ENCODE measurements at regions not wholly inside any gene's neighbourhood (a gene's known extent, or its start where the extent isn't known, plus 50 kb on each side); places are given as distances from the start of the nearest gene placed in this dataset.

- TF ChIP-seq ZNF70 (CRISPR knock-in tag; IDR thresholded peaks at IDR 0.05), result no peak
- no peak for TF ChIP-seq BACH2 (CRISPR knock-in tag; IDR thresholded peaks at IDR 0.05; ENCODE audit: borderline replicate concordance)
- TF ChIP-seq, protein P1, sequence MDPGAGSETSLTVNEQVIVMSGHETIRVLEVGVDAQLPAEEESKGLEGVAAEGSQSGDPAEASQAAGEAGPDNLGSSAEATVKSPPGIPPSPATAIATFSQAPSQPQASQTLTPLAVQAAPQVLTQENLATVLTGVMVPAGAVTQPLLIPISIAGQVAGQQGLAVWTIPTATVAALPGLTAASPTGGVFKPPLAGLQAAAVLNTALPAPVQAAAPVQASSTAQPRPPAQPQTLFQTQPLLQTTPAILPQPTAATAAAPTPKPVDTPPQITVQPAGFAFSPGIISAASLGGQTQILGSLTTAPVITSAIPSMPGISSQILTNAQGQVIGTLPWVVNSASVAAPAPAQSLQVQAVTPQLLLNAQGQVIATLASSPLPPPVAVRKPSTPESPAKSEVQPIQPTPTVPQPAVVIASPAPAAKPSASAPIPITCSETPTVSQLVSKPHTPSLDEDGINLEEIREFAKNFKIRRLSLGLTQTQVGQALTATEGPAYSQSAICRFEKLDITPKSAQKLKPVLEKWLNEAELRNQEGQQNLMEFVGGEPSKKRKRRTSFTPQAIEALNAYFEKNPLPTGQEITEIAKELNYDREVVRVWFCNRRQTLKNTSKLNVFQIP (CRISPR knock-in tag; IDR thresholded peaks at IDR 0.05; ENCODE audit: borderline replicate concordance, low read depth), result no peak
- no peak for TF ChIP-seq ZC3H10 (CRISPR knock-in tag; IDR thresholded peaks at IDR 0.05)
- no peak for TF ChIP-seq ZFP3 (CRISPR knock-in tag; IDR thresholded peaks at IDR 0.05)
- TF ChIP-seq PATZ1 (CRISPR knock-in tag; IDR thresholded peaks at IDR 0.05; ENCODE audit: borderline replicate concordance), result no peak
- TF ChIP-seq GLIS3 (CRISPR knock-in tag; IDR thresholded peaks at IDR 0.05), result no peak
- TF ChIP-seq PPARA (CRISPR knock-in tag; IDR thresholded peaks at IDR 0.05; ENCODE audit: borderline replicate concordance), result no peak
Measured at GRCh38 chr2:173442542-173442941, 87.9 kb downstream of the CDCA7 start.

Data from SK-N-SH treated with all-trans-retinoic acid at 6 μM for 48 hours (cell line).